Right atrium auricular region (tissue), 2 donors: ENCODE measurements at regions not wholly inside any gene's neighbourhood (a gene's known extent, or its start where the extent isn't known, plus 50 kb on each side); places are given as distances from the start of the nearest gene placed in this dataset.

ENCODE experiments used
- DNase-seq: peaks from one replicate; pipeline ENCODE4 v3.0.0-alpha.2; 2019; ENCODE audit warnings: low spot score
- H3K27ac ChIP-seq, 2 donors: fragments of 200-600 bp; sonication (generic); 1 replicate in 1 of 2; 2 replicates in 1 of 2; pipeline ENCODE4 v1.5.1; 2016 to 2019
- H3K27me3 ChIP-seq, 2 donors: fragments of 200-600 bp; sonication (generic); one replicate each; pipeline versions ENCODE4 v1.5.1 to v1.6.0; 2017 to 2019
- H3K36me3 ChIP-seq: fragments of 200-600 bp; sonication (generic); one replicate; pipeline ENCODE4 v1.5.1; 2016
- H3K4me1 ChIP-seq, 2 donors: fragments of 200-600 bp; sonication (generic); one replicate each; pipeline versions ENCODE4 v1.5.1 to v1.6.0; 2017 to 2019
- H3K4me3 ChIP-seq, 2 donors: fragments of 200-600 bp; sonication (generic); 1 replicate in 1 of 2; 2 replicates in 1 of 2; pipeline ENCODE4 v1.5.1; 2017 to 2019; ENCODE audit warnings: mild to moderate bottlenecking in 1 of 2, moderate library complexity in 1 of 2
- H3K9me3 ChIP-seq, 2 donors: fragments of 200-600 bp; sonication (generic); one replicate each; pipeline ENCODE4 v1.5.1; 2019
- CTCF ChIP-seq, 2 donors: fragments of 200-600 bp; sonication (generic); IDR thresholded peaks; one replicate each; pipeline ENCODE4 v1.5.1; 2019; ENCODE audit warnings: antibody characterized with exemption in 2 of 2

GRCh38 chr11:129290966-129291365 lies 84.7 kb upstream of the BARX2 start:
- no peak overlapping the region for H3K4me3 ChIP-seq
- DNase-seq, result no peak
- peaks cover 0 to 8% of the 10 kb centered on the region in 2 donors for H3K4me1 ChIP-seq
- no peaks in the 10 kb centered on the region for H3K27me3 ChIP-seq
- no peak for TF ChIP-seq CTCF (IDR thresholded peaks at IDR 0.05)
- H3K27ac ChIP-seq, result no peak overlapping the region
- no peaks in the 10 kb centered on the region for H3K9me3 ChIP-seq
- H3K36me3 ChIP-seq, result no peaks in the 10 kb centered on the region

- H3K9me3 ChIP-seq, result no peaks in the 10 kb centered on the region
- H3K27me3 ChIP-seq, result no peaks in the 10 kb centered on the region
- DNase-seq, result no peak
- H3K27ac ChIP-seq, result no peak overlapping the region
- no peak overlapping the region for H3K4me3 ChIP-seq
- H3K4me1 ChIP-seq, result peaks cover 0 to 18% of the 10 kb centered on the region in 2 donors
- no peak for TF ChIP-seq CTCF (IDR thresholded peaks at IDR 0.05)
- H3K36me3 ChIP-seq, result no peaks in the 10 kb centered on the region
Measured at GRCh38 chr11:129289350-129290040, 86.2 kb upstream of the BARX2 start.

- H3K36me3 ChIP-seq, result no peaks in the 10 kb centered on the region
- H3K9me3 ChIP-seq, result no peaks in the 10 kb centered on the region
- TF ChIP-seq CTCF (IDR thresholded peaks at IDR 0.05), result no peak
- no peak for DNase-seq
- no peak overlapping the region for H3K4me3 ChIP-seq
- H3K4me1 ChIP-seq, result peaks cover 0 to 19% of the 10 kb centered on the region in 2 donors
- H3K27me3 ChIP-seq, result no peaks in the 10 kb centered on the region
- no peak overlapping the region for H3K27ac ChIP-seq
Measured at GRCh38 chr11:129287920-129288319, 87.7 kb upstream of the BARX2 start.

GRCh38 chr11:129286813-129287212 lies 88.8 kb upstream of the BARX2 start:
- TF ChIP-seq CTCF (IDR thresholded peaks at IDR 0.05), result no peak
- Histone ChIP-seq H3K4me3 (no peak overlapping the region), H3K36me3 (no peaks in the 10 kb centered on the region), H3K27me3 (no peaks in the 10 kb centered on the region), H3K27ac (no peak overlapping the region), H3K9me3 (no peaks in the 10 kb centered on the region), H3K4me1 (peaks cover 0 to 19% of the 10 kb centered on the region in 2 donors)
- no peak for DNase-seq

GRCh38 chr11:129285402-129285786 lies 90.3 kb upstream of the BARX2 start:
- H3K36me3 ChIP-seq, result no peaks in the 10 kb centered on the region
- TF ChIP-seq CTCF (IDR thresholded peaks at IDR 0.05), result no peak
- no peaks in the 10 kb centered on the region for H3K27me3 ChIP-seq
- DNase-seq, result no peak
- H3K4me1 ChIP-seq, result peaks cover 0 to 19% of the 10 kb centered on the region in 2 donors
- H3K4me3 ChIP-seq, result no peak overlapping the region
- no peaks in the 10 kb centered on the region for H3K9me3 ChIP-seq
- H3K27ac ChIP-seq, result no peak overlapping the region

- H3K9me3 ChIP-seq, result no peaks in the 10 kb centered on the region
- H3K27me3 ChIP-seq, result no peaks in the 10 kb centered on the region
- peaks cover 0 to 29% of the 10 kb centered on the region in 2 donors for H3K4me1 ChIP-seq
- H3K36me3 ChIP-seq, result no peaks in the 10 kb centered on the region
- TF ChIP-seq CTCF (IDR thresholded peaks at IDR 0.05), result no peak
- DNase-seq, result no peak
- no peak overlapping the region for H3K4me3 ChIP-seq
- no peak overlapping the region for H3K27ac ChIP-seq
Measured at GRCh38 chr11:129283141-129283540, 91.0 kb upstream of the ARHGAP32 start.
